ENCODE measurements at regions not wholly inside any gene's neighbourhood (a gene's known extent, or its start where the extent isn't known, plus 50 kb on each side); places are given as distances from the start of the nearest gene placed in this dataset.

DNA sequence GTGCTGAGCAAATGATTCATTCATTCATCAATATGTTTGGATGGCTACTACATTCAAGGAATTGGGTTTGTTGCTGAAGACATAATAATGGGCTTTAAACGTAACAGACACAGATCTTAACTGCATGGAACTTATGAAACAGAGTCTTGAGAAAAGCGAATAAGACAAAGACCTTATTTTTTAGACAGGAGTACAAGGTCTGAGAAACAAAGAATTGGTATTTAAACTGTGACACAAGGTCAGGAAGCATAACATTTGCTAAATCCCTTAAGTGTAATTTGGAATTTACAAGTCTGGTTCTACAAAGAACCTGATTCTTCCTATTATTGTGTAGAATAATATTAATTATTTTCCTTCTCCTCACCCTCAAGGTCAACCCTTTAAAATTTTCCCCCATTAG lies 565.4 kb upstream of the RGS18 start:
- TF ChIP-seq EZH2 (IDR thresholded peaks at IDR 0.05; ENCODE audit: borderline replicate concordance) = no peak
- TF ChIP-seq, protein P1, sequence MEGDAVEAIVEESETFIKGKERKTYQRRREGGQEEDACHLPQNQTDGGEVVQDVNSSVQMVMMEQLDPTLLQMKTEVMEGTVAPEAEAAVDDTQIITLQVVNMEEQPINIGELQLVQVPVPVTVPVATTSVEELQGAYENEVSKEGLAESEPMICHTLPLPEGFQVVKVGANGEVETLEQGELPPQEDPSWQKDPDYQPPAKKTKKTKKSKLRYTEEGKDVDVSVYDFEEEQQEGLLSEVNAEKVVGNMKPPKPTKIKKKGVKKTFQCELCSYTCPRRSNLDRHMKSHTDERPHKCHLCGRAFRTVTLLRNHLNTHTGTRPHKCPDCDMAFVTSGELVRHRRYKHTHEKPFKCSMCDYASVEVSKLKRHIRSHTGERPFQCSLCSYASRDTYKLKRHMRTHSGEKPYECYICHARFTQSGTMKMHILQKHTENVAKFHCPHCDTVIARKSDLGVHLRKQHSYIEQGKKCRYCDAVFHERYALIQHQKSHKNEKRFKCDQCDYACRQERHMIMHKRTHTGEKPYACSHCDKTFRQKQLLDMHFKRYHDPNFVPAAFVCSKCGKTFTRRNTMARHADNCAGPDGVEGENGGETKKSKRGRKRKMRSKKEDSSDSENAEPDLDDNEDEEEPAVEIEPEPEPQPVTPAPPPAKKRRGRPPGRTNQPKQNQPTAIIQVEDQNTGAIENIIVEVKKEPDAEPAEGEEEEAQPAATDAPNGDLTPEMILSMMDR (IDR thresholded peaks at IDR 0.05; ENCODE audit: poor library complexity) = no peak
- TF ChIP-seq EZH2phosphoT487 (IDR thresholded peaks at IDR 0.05; ENCODE audit: low read depth, severe bottlenecking, unreplicated experiment) = no peak
